ENCODE measurements at regions not wholly inside any gene's neighbourhood (a gene's known extent, or its start where the extent isn't known, plus 50 kb on each side); places are given as distances from the start of the nearest gene placed in this dataset.

- H3K4me1 Mint-ChIP-seq (ENCODE audit: unreplicated experiment) = peaks cover 22% of the 10 kb centered on the region
- TF ChIP-seq CTCF (conservative IDR thresholded peaks at IDR 0.05) = no peak
- no peaks in the 10 kb centered on the region for H3K36me3 Mint-ChIP-seq
- no peak for DNase-seq (ENCODE audit: extremely low spot score, unreplicated experiment)
- no peaks in the 10 kb centered on the region for H3K9me3 Mint-ChIP-seq
- H3K27me3 Mint-ChIP-seq = peaks cover 8% of the 10 kb centered on the region
- no peak overlapping the region for H3K4me3 Mint-ChIP-seq
- no peak overlapping the region for H3K27ac Mint-ChIP-seq
These were observed 102.3 kb upstream of the GNG12 start for GRCh38 chr1:67935560-67935959.

- no peak overlapping the region for H3K4me3 Mint-ChIP-seq
- H3K27me3 Mint-ChIP-seq = peaks cover 19% of the 10 kb centered on the region
- H3K4me1 Mint-ChIP-seq (ENCODE audit: unreplicated experiment) = peaks cover 5% of the 10 kb centered on the region
- TF ChIP-seq CTCF (conservative IDR thresholded peaks at IDR 0.05) = no peak
- no peaks in the 10 kb centered on the region for H3K9me3 Mint-ChIP-seq
- no peaks in the 10 kb centered on the region for H3K36me3 Mint-ChIP-seq
- DNase-seq (ENCODE audit: extremely low spot score, unreplicated experiment) = no peak
- H3K27ac Mint-ChIP-seq = no peak overlapping the region
These were observed 97.9 kb upstream of the GNG12 start for GRCh38 chr1:67931198-67931597.

- DNase-seq (ENCODE audit: extremely low spot score, unreplicated experiment) = no peak
These were observed 89.8 kb upstream of the GNG12 start for GRCh38 chr1:67923074-67923473.

GRCh38 chr1:67921725-67922489 is 88.6 kb upstream of the GNG12 start:
- Mint-ChIP-seq H3K27ac (no peak overlapping the region), H3K4me3 (no peak overlapping the region), H3K27me3 (peaks cover 17% of the 10 kb centered on the region), H3K9me3 (no peaks in the 10 kb centered on the region), H3K36me3 (no peaks in the 10 kb centered on the region), H3K4me1 (ENCODE audit: unreplicated experiment) (peaks cover 23% of the 10 kb centered on the region)
- DNase-seq (ENCODE audit: extremely low spot score, unreplicated experiment) = no peak
- TF ChIP-seq CTCF (conservative IDR thresholded peaks at IDR 0.05) = no peak

More at GRCh38 chr1:67923074-67923473, 89.8 kb upstream of the GNG12 start:
- Mint-ChIP-seq H3K9me3 (no peaks in the 10 kb centered on the region), H3K36me3 (no peaks in the 10 kb centered on the region), H3K27me3 (peaks cover 19% of the 10 kb centered on the region), H3K27ac (no peak overlapping the region), H3K4me1 (ENCODE audit: unreplicated experiment) (peaks cover 24% of the 10 kb centered on the region), H3K4me3 (no peak overlapping the region)
- no peak for TF ChIP-seq CTCF (conservative IDR thresholded peaks at IDR 0.05)

GRCh38 chr1:67919274-67920072 is 86.2 kb upstream of the GNG12 start:
- Mint-ChIP-seq H3K4me1 (ENCODE audit: unreplicated experiment) (peaks cover 23% of the 10 kb centered on the region), H3K27me3 (peaks cover 22% of the 10 kb centered on the region), H3K4me3 (peak overlapping the region; percentile 22), H3K9me3 (peaks cover 7% of the 10 kb centered on the region), H3K27ac (peak overlapping the region; percentile 43), H3K36me3 (no peaks in the 10 kb centered on the region)
- no peak for TF ChIP-seq CTCF (conservative IDR thresholded peaks at IDR 0.05)
- DNase-seq (ENCODE audit: extremely low spot score, unreplicated experiment) = no peak
